ENCODE measurements at regions not wholly inside any gene's neighbourhood (a gene's known extent, or its start where the extent isn't known, plus 50 kb on each side); places are given as distances from the start of the nearest gene placed in this dataset.

DNA sequence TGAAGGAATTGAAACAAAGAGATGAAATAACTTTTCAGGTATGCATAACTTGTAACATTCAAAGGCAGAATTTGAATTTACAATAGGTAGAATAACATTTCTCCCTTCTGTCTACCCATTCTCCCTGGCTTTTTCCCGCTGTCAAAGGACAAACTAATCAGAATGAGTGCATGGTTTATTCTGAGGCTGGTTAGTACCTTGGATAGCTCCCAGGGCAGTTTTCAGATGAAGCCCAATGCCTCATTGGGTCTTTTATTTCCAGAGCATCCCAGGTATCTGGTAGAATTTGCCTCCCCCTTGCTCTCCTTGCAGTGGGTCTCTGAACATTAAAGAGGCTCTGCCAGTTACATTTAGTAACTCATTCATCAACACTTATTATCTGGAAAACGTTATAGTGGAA, 665.5 kb downstream of the BCKDHB start:
- H3K4me1 ChIP-seq (ENCODE audit: insufficient read depth, low read length, poor library complexity, severe bottlenecking): no peaks in the 10 kb centered on the region
- no peaks in the 10 kb centered on the region for H3K36me3 ChIP-seq (ENCODE audit: insufficient read depth, low read length, poor library complexity, severe bottlenecking)
- BruUV-seq (replicated peaks): no TSS peak
- CTCF ChIA-PET: no interaction called here
- POLR2A ChIA-PET (ENCODE audit: low non-redundant PET): no interaction called here
- intact Hi-C loops (cut with micrococcal nuclease; ENCODE audit: unreplicated experiment): no loop called here
- no peaks in the 10 kb centered on the region for H3K9me3 ChIP-seq (ENCODE audit: low read depth, low read length, poor library complexity, severe bottlenecking)
- H3K4me3 ChIP-seq (ENCODE audit: low read depth, low read length, poor library complexity, severe bottlenecking): no peak overlapping the region
- H3K27ac ChIP-seq (ENCODE audit: low read depth, low read length, poor library complexity, severe bottlenecking): no peak overlapping the region
- TF ChIP-seq, protein P1, sequence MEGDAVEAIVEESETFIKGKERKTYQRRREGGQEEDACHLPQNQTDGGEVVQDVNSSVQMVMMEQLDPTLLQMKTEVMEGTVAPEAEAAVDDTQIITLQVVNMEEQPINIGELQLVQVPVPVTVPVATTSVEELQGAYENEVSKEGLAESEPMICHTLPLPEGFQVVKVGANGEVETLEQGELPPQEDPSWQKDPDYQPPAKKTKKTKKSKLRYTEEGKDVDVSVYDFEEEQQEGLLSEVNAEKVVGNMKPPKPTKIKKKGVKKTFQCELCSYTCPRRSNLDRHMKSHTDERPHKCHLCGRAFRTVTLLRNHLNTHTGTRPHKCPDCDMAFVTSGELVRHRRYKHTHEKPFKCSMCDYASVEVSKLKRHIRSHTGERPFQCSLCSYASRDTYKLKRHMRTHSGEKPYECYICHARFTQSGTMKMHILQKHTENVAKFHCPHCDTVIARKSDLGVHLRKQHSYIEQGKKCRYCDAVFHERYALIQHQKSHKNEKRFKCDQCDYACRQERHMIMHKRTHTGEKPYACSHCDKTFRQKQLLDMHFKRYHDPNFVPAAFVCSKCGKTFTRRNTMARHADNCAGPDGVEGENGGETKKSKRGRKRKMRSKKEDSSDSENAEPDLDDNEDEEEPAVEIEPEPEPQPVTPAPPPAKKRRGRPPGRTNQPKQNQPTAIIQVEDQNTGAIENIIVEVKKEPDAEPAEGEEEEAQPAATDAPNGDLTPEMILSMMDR (conservative IDR thresholded peaks at IDR 0.05; ENCODE audit: low read depth, low read length): no peak
- no peak for TF ChIP-seq EZH2 (IDR thresholded peaks at IDR 0.05; ENCODE audit: borderline replicate concordance, low read depth, low read length, poor library complexity, severe bottlenecking)
- H3K27me3 ChIP-seq (replicated peaks; ENCODE audit: insufficient read depth, low read depth, low read length, poor library complexity): no peaks in the 10 kb centered on the region
- peak; percentile 55 for DNase-seq (ENCODE audit: low spot score)

DNA sequence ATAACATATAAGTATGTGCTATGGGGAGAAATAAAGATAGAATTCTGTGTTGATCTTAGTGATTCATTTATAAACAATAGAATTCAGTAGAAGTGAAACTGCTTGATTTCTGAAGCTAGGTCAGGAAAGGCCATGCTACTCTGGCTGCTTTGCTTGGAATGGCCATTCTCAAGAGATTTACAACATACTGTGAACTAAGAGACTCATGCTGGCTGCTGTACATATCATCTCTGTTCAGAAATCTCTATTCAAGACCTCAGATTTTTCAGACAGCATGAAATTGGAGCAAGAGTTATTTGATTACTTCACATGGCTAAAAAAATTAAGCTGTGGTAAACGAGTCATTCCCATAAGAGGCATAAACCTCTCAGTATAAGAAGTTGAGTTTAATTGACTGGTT, 662.6 kb downstream of the BCKDHB start:
- no peak overlapping the region for H3K4me3 ChIP-seq (ENCODE audit: low read depth, low read length, poor library complexity, severe bottlenecking)
- H3K36me3 ChIP-seq (ENCODE audit: insufficient read depth, low read length, poor library complexity, severe bottlenecking): no peaks in the 10 kb centered on the region
- CTCF ChIA-PET: no interaction called here
- intact Hi-C loops (cut with micrococcal nuclease; ENCODE audit: unreplicated experiment): loop anchor here (10.0 kb wide), 1 partner anchor 296 kb away; no protein-coding TSS in a partner anchor
- no TSS peak for BruUV-seq (replicated peaks)
- H3K9me3 ChIP-seq (ENCODE audit: low read depth, low read length, poor library complexity, severe bottlenecking): no peaks in the 10 kb centered on the region
- H3K27ac ChIP-seq (ENCODE audit: low read depth, low read length, poor library complexity, severe bottlenecking): no peak overlapping the region
- POLR2A ChIA-PET (ENCODE audit: low non-redundant PET): no interaction called here
- no peaks in the 10 kb centered on the region for H3K4me1 ChIP-seq (ENCODE audit: insufficient read depth, low read length, poor library complexity, severe bottlenecking)
- no peaks in the 10 kb centered on the region for H3K27me3 ChIP-seq (replicated peaks; ENCODE audit: insufficient read depth, low read depth, low read length, poor library complexity)
- no peak for DNase-seq (ENCODE audit: low spot score)
- TF ChIP-seq EZH2 (IDR thresholded peaks at IDR 0.05; ENCODE audit: borderline replicate concordance, low read depth, low read length, poor library complexity, severe bottlenecking): no peak
- TF ChIP-seq, protein P1 (conservative IDR thresholded peaks at IDR 0.05; ENCODE audit: low read depth, low read length): no peak

DNA sequence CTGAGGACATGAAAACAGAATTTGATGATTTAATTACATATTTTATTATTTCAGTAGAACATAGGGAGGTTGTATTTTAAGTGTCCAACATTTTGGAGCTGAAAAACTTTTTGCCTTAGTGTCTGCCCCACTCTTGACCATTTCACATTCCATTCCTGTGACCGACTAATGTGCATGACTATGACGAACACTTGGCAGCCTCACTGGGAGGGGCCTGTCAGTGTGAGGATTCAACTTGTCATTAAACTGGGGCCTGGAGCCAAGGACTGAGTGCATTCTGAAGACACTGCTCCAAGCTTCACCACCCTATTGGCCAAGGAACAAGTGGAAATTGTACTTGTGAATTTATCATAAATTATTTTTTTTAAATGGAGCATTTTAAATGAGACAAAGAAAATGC, 661.3 kb downstream of the BCKDHB start:
- DNase-seq (ENCODE audit: low spot score): peak; percentile 46

More for the DNA sequence above, 661.3 kb downstream of the BCKDHB start:
- ChIA-PET POLR2A (ENCODE audit: low non-redundant PET) (interaction anchor here (0.7 kb wide), 1 partner anchor 699 kb away, joined by 3 read pairs; no protein-coding TSS in a partner anchor), CTCF (no interaction called here)
- no peaks in the 10 kb centered on the region for H3K27me3 ChIP-seq (replicated peaks; ENCODE audit: insufficient read depth, low read depth, low read length, poor library complexity)
- H3K36me3 ChIP-seq (ENCODE audit: insufficient read depth, low read length, poor library complexity, severe bottlenecking): no peaks in the 10 kb centered on the region
- no peak overlapping the region for H3K27ac ChIP-seq (ENCODE audit: low read depth, low read length, poor library complexity, severe bottlenecking)
- intact Hi-C loops (cut with micrococcal nuclease; ENCODE audit: unreplicated experiment): loop anchor here (10.0 kb wide), 1 partner anchor 297 kb away; no protein-coding TSS in a partner anchor
- H3K9me3 ChIP-seq (ENCODE audit: low read depth, low read length, poor library complexity, severe bottlenecking): no peaks in the 10 kb centered on the region
- no peak overlapping the region for H3K4me3 ChIP-seq (ENCODE audit: low read depth, low read length, poor library complexity, severe bottlenecking)
- BruUV-seq (replicated peaks): no TSS peak
- no peaks in the 10 kb centered on the region for H3K4me1 ChIP-seq (ENCODE audit: insufficient read depth, low read length, poor library complexity, severe bottlenecking)
- TF ChIP-seq, protein P1 (conservative IDR thresholded peaks at IDR 0.05; ENCODE audit: low read depth, low read length): no peak
- no peak for TF ChIP-seq EZH2 (IDR thresholded peaks at IDR 0.05; ENCODE audit: borderline replicate concordance, low read depth, low read length, poor library complexity, severe bottlenecking)
